Fibroblast of peridontal ligament (primary cell): ENCODE measurements at regions not wholly inside any gene's neighbourhood (a gene's known extent, or its start where the extent isn't known, plus 50 kb on each side); places are given as distances from the start of the nearest gene placed in this dataset.
A peak's percentile ranks its signal among the peaks of the same experiment; 100 is the strongest.
"Not testable (repeated sequence)": the region's sequence is repeated elsewhere in the genome, so short reads cannot be mapped to it uniquely, and the experiment has no call there.

Source experiments
- DNase-seq: peaks from one replicate; pipeline ENCODE4 v3.0.0-alpha.2; 2010; ENCODE audit errors: extremely low read depth

DNA sequence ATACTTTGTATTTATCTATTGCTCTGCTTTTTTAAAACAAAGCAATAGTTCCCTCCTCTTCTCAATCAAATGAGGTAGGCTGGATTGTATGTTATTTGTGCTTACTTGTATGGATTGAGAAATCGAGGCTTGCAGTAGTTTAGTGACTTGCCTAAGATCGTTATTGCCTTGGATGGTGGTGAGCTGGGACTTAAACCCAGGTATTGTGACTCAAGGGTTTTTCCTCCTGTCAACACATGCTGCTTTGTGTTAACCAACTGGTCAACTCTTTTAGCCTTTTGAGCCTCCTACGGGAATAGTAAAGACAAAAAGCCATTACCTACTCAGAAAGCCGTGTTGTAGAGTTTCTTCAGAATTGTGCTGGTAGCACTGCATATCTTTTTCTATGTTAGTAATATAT, 95.2 kb upstream of the THUMPD2 start:
- DNase-seq = no peak

DNA sequence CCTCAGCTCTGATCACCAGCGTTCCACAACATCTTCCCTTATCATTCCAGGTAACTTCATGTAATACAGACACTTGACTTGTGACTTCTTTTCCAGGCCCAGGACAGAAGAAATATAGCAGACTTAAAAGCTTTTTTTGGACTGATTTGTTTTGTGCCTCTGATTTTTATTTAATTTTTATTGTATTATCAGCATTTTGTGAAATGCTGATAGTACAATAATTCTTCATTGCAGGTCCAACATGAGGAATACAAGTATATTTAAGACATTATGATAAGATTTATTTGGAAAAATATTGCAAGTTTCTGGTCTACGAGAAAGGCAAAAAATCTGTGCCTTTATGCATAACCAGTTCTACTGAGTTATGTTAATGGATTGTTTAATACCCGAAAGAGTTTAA, 94.5 kb upstream of the THUMPD2 start:
- no peak for DNase-seq

GRCh38 chr2:39872748-39873147, 93.7 kb upstream of the THUMPD2 start:
- no peak for DNase-seq

DNA sequence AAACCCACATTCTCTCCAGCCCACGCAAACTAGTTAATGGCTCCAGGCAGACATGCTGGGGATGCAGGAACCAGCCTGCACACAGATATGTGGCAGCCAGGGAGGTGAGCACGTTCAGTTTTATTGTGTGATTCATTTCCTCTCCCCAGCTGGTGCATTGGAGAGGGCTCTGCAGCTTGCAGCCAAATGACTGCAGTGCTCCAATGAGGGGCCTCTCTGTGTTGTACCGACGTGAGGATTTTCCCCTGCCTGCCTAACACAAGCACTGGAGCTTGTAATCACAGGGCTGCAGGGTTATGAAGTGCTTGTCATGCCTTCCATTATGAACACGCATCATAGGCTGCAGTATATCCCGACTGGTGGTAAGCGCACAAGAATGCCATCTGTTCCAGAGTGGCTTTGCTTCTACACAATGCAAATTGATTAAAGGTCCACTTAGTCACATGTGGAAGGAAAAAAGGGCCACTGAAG, 92.3 kb upstream of the THUMPD2 start:
- DNase-seq = peak; percentile 56

GRCh38 chr2:39870871-39871270, 91.8 kb upstream of the THUMPD2 start:
- DNase-seq = no peak

- no peak for DNase-seq
Measured at GRCh38 chr2:39867268-39867667, 88.2 kb upstream of the THUMPD2 start.

GRCh38 chr2:39865751-39866150, 86.7 kb upstream of the THUMPD2 start:
- no peak for DNase-seq

GRCh38 chr2:39863672-39864071, 84.6 kb upstream of the THUMPD2 start:
- not testable (repeated sequence) for DNase-seq

- no peak for DNase-seq
Measured at GRCh38 chr2:39860538-39860937, 81.5 kb upstream of the THUMPD2 start.

DNA sequence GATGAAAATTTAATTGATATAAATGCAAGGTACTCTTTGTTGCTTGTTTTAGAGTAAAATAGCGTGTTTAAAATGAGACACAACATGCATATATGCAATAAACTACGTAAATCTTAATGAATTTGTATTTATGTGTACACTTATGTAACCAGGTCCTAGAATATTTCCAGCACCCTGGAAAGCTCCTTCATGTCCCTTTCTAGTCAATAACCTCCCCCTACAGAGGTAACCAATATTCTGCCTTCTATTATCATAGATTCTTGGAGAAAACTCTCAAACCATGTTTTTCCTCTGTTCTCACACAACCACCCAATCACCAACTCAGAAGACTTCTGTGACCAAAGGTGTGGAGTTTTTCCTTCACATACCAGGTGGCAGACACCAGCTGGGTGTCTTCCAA, 79.6 kb upstream of the THUMPD2 start:
- DNase-seq = peak; percentile 10

DNA sequence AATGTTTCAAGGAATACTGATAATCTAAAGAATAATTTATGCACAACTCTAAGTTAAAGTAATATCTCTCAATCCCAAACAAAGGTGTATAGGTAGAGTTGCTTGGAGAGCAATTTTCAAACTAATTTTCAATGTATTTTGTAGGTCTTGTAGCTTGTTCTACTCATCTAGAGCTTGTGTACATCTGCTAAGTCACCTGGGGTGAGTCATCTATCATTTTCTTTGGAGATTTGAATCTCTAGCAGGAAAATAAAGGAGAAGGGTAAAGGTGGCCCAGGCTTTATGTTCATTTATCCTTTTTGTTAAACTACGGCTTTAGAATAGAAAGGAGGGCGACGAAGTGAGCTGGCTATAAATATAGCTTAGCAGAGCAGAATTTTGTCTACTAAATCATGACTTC, 76.8 kb upstream of the THUMPD2 start:
- DNase-seq = no peak

GRCh38 chr2:39854771-39855170, 75.7 kb upstream of the THUMPD2 start:
- no peak for DNase-seq

DNA sequence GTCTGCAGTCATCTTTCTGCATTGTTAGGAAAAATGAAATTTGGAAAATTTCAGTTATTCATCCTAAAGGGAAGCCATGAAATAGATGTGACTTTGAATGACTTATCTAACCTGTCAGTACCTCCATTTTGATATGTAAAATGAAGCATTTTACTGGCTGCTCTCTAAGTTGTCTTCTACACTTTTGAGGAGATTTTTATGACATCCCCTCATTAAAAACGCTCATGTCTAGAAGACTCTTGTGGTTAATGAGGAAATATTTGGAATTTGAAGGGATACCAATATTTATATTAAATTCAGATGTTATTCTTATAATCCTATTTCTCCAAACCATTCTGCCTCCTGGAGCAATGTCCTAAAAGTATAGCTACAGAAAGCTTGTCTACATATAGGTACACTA, 73.8 kb upstream of the THUMPD2 start:
- DNase-seq = no peak

GRCh38 chr2:39851651-39852110, 72.6 kb upstream of the THUMPD2 start:
- DNase-seq = peak; percentile 78

DNA sequence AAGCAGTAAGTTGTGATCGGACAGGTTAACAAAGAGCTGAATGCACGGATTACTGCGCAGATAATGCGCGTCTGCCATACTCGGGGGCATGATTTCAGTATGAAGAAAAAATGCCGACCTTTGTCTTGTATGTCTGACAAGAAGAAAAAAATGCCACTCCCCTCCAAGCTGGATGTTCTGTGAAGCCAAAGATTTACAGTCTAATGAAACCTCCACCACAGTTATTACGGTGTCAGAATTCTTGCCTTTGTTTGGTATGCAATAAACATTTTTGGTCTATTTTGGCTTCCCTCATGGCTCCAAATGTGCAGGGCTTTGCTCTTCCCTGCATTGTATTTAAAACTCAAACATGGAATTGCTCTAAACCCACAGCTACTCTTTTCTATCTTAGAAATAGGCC, 72.2 kb upstream of the THUMPD2 start:
- no peak for DNase-seq

DNA sequence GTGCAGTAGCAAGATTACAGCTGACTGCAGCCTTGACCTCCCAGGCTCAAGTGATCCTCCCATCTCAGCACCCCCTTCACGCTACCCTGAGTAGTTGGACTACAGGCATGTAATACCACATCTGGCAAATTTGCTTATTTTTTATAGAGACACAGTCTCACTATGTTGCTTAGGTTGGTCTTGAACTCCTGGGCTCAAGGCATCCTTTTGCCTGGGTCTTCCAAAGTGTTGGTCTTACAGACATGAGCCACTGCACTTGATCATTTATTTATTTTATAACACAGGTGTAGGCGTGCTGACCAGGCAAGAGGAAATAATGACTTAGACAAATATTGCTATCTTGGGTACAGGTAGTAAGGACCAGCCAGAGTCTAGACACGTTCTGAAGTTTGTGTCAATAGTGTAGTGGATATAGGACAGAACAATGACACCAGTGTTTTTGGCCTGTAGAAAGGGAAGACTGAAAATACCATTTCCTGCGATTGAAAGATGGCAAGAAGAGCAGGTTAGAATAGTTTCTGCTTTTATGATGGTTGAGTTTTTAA, 71.0 kb upstream of the THUMPD2 start:
- DNase-seq = no peak

GRCh38 chr2:39849064-39849463, 70.0 kb upstream of the THUMPD2 start:
- DNase-seq = no peak

GRCh38 chr2:39845460-39846146, 66.5 kb upstream of the THUMPD2 start:
- no peak for DNase-seq

GRCh38 chr2:39839261-39839848, 60.3 kb upstream of the THUMPD2 start:
- no peak for DNase-seq

DNA sequence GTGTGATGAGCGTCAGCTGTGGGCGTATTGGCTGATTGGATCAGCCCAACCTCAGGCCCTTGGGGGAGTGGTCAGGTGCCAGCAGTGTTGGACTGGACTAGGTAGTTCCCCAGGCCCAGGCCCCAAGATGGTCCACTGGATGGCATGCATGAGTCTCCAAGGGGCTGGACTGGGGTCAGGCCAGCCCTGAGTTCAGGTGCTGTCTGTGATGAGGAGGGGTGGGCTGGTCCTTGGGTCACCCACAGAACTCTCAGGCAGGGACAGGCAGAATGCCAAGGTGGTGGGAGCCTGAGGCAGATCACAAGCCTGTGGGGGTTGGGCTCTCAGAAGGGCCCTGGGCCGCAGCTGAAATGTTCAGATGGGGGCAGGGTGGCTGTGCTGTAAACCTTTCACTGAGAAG, 59.5 kb upstream of the THUMPD2 start:
- no peak for DNase-seq

DNA sequence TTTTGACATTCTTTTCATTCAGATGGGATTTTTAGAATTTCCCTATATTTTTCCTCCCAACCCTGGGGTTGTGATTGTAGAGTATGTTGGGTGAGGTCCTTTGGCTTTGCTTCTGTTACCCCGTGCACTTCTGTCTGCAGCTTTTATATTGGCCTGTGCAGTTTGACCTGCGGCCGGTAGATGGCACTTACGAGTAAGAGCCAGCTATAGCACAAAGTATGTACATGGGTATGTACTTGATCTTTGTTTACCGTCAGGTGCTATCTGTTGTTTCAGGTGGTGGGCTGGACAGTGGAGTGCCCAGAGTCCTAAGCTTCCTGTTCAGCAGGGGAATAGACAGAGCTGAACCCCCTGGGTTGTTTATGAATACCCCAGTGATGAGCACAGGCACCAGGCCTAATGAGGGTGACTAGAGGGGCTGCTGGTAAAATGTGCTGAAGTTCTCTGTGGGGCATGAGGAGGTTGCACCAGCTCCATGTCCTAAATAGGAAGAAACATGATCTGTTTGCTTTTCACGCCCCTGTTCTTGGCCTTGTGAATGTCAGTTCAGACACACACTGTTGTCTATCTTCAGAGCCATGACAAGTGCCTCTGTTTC, 58.9 kb upstream of the THUMPD2 start:
- DNase-seq = peak; percentile 42

- DNase-seq = no peak
Measured at GRCh38 chr2:39836638-39837037, 57.6 kb upstream of the THUMPD2 start.

DNA sequence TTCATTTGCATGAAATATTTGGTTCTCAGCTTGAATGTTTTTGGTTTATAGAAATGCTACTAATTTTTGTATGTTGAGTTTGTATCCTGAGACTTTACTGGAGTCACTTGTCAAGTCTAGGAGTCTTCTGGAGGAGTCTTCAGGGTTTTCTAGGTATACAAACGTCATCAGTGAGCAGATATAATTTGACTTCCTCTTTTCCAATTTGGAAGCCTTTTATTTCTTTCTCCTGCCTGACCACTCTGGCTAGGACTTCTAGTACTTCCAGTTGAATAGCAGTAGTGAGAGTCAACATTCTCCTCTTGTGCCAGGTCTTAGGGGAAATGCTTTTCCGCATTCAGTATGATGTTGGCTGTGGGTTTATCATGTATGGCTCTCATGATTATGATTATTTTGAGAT, 55.4 kb upstream of the THUMPD2 start:
- no peak for DNase-seq
